ENCODE measurements at regions not wholly inside any gene's neighbourhood (a gene's known extent, or its start where the extent isn't known, plus 50 kb on each side); places are given as distances from the start of the nearest gene placed in this dataset.

GRCh38 chr3:155029941-155030340 lies 50.2 kb upstream of the MME start:
- no peak overlapping the region for H3K4me2 ChIP-seq (ENCODE audit: insufficient read depth, low read length)
- no peaks in the 10 kb centered on the region for H3K79me2 ChIP-seq (ENCODE audit: insufficient read depth, low read length)
- no peaks in the 10 kb centered on the region for H3K9me3 ChIP-seq (ENCODE audit: insufficient read depth, low read length, severe bottlenecking)
- no peak for TF ChIP-seq EZH2 (IDR thresholded peaks at IDR 0.05; ENCODE audit: borderline replicate concordance, low read depth, low read length, severe bottlenecking)
- no peak for TF ChIP-seq CTCF (IDR thresholded peaks at IDR 0.05; ENCODE audit: borderline replicate concordance, extremely low read depth, low read length, poor library complexity, severe bottlenecking)
- DNase-seq: no peak
- ATAC-seq (ENCODE audit: insufficient read depth, low read depth): no peak
- no peak overlapping the region for H3K4me3 ChIP-seq (ENCODE audit: low read depth in 1 of 2, low read length in 2 of 2)
- H3K27ac ChIP-seq (ENCODE audit: low read length): no peak overlapping the region
- H3K4me1 ChIP-seq (ENCODE audit: insufficient read depth, low read length): peaks cover 11% of the 10 kb centered on the region
- H2AFZ ChIP-seq (ENCODE audit: low read depth, low read length): no peak overlapping the region
- H3K27me3 ChIP-seq (ENCODE audit: insufficient read depth, low read length, poor library complexity): no peaks in the 10 kb centered on the region
- H3K36me3 ChIP-seq (ENCODE audit: insufficient read depth, low read length): no peaks in the 10 kb centered on the region
- no peak overlapping the region for H3K9ac ChIP-seq (ENCODE audit: low read depth, low read length)
- H4K20me1 ChIP-seq (ENCODE audit: insufficient read depth, low read length): no peaks in the 10 kb centered on the region

GRCh38 chr3:155026999-155027591 lies 53.0 kb upstream of the MME start:
- DNase-seq: no peak

GRCh38 chr3:155024006-155024638 lies 56.0 kb upstream of the MME start:
- Histone ChIP-seq H3K4me1 (ENCODE audit: insufficient read depth, low read length) (peaks cover 16% of the 10 kb centered on the region), H3K9me3 (ENCODE audit: insufficient read depth, low read length, severe bottlenecking) (no peaks in the 10 kb centered on the region), H3K9ac (ENCODE audit: low read depth, low read length) (no peak overlapping the region), H4K20me1 (ENCODE audit: insufficient read depth, low read length) (no peaks in the 10 kb centered on the region), H3K27ac (ENCODE audit: low read length) (no peak overlapping the region), H3K4me3 (ENCODE audit: low read depth in 1 of 2, low read length in 2 of 2) (no peak overlapping the region), H3K36me3 (ENCODE audit: insufficient read depth, low read length) (no peaks in the 10 kb centered on the region), H3K79me2 (ENCODE audit: insufficient read depth, low read length) (no peaks in the 10 kb centered on the region), H2AFZ (ENCODE audit: low read depth, low read length) (peak overlapping the region; percentile 5; the same call in 1 of the 2 replicates), H3K27me3 (ENCODE audit: insufficient read depth, low read length, poor library complexity) (no peaks in the 10 kb centered on the region), H3K4me2 (ENCODE audit: insufficient read depth, low read length) (no peak overlapping the region)
- ATAC-seq (ENCODE audit: insufficient read depth, low read depth): no peak
- DNase-seq: no peak
- no peak for TF ChIP-seq CTCF (IDR thresholded peaks at IDR 0.05; ENCODE audit: borderline replicate concordance, extremely low read depth, low read length, poor library complexity, severe bottlenecking)
- TF ChIP-seq EZH2 (IDR thresholded peaks at IDR 0.05; ENCODE audit: borderline replicate concordance, low read depth, low read length, severe bottlenecking): no peak

More at GRCh38 chr3:155026999-155027591, 53.0 kb upstream of the MME start:
- Histone ChIP-seq H3K4me1 (ENCODE audit: insufficient read depth, low read length) (peaks cover 11% of the 10 kb centered on the region), H3K36me3 (ENCODE audit: insufficient read depth, low read length) (no peaks in the 10 kb centered on the region), H2AFZ (ENCODE audit: low read depth, low read length) (peak overlapping the region; percentile 21), H3K79me2 (ENCODE audit: insufficient read depth, low read length) (no peaks in the 10 kb centered on the region), H3K9me3 (ENCODE audit: insufficient read depth, low read length, severe bottlenecking) (no peaks in the 10 kb centered on the region), H3K27me3 (ENCODE audit: insufficient read depth, low read length, poor library complexity) (no peaks in the 10 kb centered on the region), H3K9ac (ENCODE audit: low read depth, low read length) (no peak overlapping the region), H4K20me1 (ENCODE audit: insufficient read depth, low read length) (no peaks in the 10 kb centered on the region), H3K4me2 (ENCODE audit: insufficient read depth, low read length) (no peak overlapping the region), H3K4me3 (ENCODE audit: low read depth in 1 of 2, low read length in 2 of 2) (no peak overlapping the region), H3K27ac (ENCODE audit: low read length) (peak overlapping the region; percentile 41; the same call in 1 of the 2 replicates)
- 0 out of 3 replicates have a peak, but pooled peaks have one; percentile 37 for ATAC-seq (ENCODE audit: insufficient read depth, low read depth)
- TF ChIP-seq EZH2 (IDR thresholded peaks at IDR 0.05; ENCODE audit: borderline replicate concordance, low read depth, low read length, severe bottlenecking): no peak
- TF ChIP-seq CTCF (IDR thresholded peaks at IDR 0.05; ENCODE audit: borderline replicate concordance, extremely low read depth, low read length, poor library complexity, severe bottlenecking): no peak
